ENCODE measurements at regions not wholly inside any gene's neighbourhood (a gene's known extent, or its start where the extent isn't known, plus 50 kb on each side); places are given as distances from the start of the nearest gene placed in this dataset.

DNA sequence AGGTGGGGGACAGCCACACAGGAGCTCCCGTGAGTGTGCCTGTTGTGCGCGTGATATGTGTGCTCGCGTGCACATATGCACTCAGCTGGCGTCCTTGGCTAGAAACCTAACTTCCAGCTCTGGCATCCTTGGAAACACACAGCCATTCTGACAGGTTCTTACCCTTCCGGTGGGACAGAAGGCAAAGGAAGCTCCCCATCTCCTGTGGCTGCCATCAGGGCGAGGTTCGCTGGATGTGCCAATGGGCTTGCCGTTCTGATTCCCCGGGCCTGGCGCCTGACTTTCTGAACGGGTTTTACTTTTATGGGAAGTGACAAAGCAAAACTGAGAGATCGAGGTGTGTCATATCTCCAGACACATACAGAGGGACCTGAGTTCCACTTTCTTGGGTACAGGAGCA, 124.7 kb downstream of the PAPOLA start:
- no peak overlapping the region for H3K27ac ChIP-seq (ENCODE audit: low read depth, low read length, poor library complexity, severe bottlenecking)
- no peaks in the 10 kb centered on the region for H3K9me2 ChIP-seq (ENCODE audit: low read depth, low read length)
- no peak for TF ChIP-seq EZH2 (IDR thresholded peaks at IDR 0.05; ENCODE audit: borderline replicate concordance, low read length)
- TF ChIP-seq, protein P1, sequence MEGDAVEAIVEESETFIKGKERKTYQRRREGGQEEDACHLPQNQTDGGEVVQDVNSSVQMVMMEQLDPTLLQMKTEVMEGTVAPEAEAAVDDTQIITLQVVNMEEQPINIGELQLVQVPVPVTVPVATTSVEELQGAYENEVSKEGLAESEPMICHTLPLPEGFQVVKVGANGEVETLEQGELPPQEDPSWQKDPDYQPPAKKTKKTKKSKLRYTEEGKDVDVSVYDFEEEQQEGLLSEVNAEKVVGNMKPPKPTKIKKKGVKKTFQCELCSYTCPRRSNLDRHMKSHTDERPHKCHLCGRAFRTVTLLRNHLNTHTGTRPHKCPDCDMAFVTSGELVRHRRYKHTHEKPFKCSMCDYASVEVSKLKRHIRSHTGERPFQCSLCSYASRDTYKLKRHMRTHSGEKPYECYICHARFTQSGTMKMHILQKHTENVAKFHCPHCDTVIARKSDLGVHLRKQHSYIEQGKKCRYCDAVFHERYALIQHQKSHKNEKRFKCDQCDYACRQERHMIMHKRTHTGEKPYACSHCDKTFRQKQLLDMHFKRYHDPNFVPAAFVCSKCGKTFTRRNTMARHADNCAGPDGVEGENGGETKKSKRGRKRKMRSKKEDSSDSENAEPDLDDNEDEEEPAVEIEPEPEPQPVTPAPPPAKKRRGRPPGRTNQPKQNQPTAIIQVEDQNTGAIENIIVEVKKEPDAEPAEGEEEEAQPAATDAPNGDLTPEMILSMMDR (IDR thresholded peaks at IDR 0.05; ENCODE audit: low read length): no peak
- no peak overlapping the region for H2AFZ ChIP-seq (ENCODE audit: low read length)
- H3K36me3 ChIP-seq (ENCODE audit: insufficient read depth, low read length): no peaks in the 10 kb centered on the region
- no peaks in the 10 kb centered on the region for H4K20me1 ChIP-seq (ENCODE audit: insufficient read depth, low read length)
- H3F3A ChIP-seq (ENCODE audit: insufficient read depth, low read length): no peaks in the 10 kb centered on the region
- H3K9me3 ChIP-seq (ENCODE audit: low read length): no peaks in the 10 kb centered on the region
- H3K79me2 ChIP-seq (ENCODE audit: insufficient read depth, low read length): no peaks in the 10 kb centered on the region
- H3K27me3 ChIP-seq (ENCODE audit: insufficient read depth, low read length): peaks cover 5% of the 10 kb centered on the region; the same call in 1 of the 2 replicates
- H3K4me2 ChIP-seq (ENCODE audit: low read length): no peak overlapping the region
- H3K9ac ChIP-seq (ENCODE audit: low read length): no peak overlapping the region
- H3K4me3 ChIP-seq (ENCODE audit: low read depth, low read length, poor library complexity, severe bottlenecking): no peak overlapping the region
- H3K4me1 ChIP-seq (ENCODE audit: insufficient read depth, low read length, severe bottlenecking): no peaks in the 10 kb centered on the region

DNA sequence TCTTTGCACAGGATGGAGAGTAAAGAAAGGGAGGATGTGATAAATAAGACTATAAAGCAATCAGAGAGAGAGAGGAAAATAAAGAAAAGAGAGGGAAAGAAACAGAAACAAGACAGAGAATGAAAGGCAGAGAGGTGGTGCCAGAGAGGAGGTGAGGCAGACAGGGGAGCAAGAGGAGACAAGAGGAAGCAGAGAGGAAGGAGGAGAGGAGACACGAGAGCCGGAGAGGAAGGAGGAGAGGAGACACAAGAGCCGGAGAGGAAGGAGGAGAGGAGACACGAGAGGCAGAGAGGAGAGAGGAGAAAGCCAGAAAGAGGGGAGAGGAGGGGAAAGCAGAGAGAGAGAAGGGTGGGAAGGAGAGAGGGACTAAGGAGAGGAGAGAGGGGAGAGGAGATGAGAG, 125.2 kb downstream of the PAPOLA start:
- Histone ChIP-seq H3K4me2 (ENCODE audit: low read length) (no peak overlapping the region), H2AFZ (ENCODE audit: low read length) (no peak overlapping the region)

DNA sequence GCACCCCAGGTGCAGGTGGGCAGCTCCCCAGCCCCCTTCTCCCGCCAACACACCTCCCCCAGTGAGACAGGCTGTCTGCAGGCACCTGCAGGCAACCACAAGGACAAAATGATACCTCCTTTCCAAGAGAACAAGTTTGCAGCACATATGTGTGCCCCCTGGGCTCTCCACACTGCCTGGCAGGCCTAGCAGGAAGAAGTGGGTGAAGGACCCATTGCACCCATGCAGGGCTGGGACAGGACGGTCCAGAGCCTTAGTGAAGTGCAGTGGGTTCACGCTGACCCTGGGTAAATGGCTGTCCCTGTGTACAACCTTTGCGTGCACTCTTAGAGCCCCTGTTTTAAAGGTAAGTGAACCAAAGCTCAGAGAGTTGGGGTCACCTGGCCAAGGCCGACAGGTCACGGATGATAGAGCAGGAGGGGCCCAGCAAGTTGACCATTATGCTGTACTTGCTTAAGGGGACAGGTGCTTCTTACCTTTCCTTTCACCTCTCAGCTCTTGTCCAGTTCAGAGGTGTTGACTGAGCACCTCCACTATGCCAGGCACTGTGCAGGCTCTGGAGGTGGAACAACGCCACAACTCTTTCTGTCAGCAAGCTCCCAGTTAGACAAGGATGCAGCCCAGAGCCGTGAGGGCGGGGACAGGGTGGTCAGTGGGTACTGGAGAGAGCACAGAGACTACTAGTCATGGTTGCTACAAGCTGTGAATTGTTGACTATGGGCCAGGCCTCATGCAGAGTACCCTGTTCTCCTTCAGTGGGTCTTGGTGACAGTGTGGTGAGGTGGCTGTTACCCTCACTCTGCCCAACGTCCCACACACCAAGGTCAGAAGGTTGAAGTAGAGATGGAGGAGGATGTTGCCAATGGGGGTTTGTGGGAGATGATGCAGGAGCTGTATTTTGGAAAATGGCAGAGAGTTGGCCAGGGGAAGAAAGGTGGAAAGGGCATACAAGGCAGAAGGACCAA, 125.9 kb downstream of the PAPOLA start:
- TF ChIP-seq EZH2 (IDR thresholded peaks at IDR 0.05; ENCODE audit: borderline replicate concordance, low read length): no peak
- TF ChIP-seq, protein P1 (IDR thresholded peaks at IDR 0.05; ENCODE audit: low read length): no peak
- no peaks in the 10 kb centered on the region for H3K79me2 ChIP-seq (ENCODE audit: insufficient read depth, low read length)
- peaks cover 5% of the 10 kb centered on the region; the same call in 1 of the 2 replicates for H3K27me3 ChIP-seq (ENCODE audit: insufficient read depth, low read length)
- no peaks in the 10 kb centered on the region for H3K9me3 ChIP-seq (ENCODE audit: low read length)
- H3K27ac ChIP-seq (ENCODE audit: low read depth, low read length, poor library complexity, severe bottlenecking): no peak overlapping the region
- no peaks in the 10 kb centered on the region for H3F3A ChIP-seq (ENCODE audit: insufficient read depth, low read length)
- H3K4me2 ChIP-seq (ENCODE audit: low read length): no peak overlapping the region
- no peaks in the 10 kb centered on the region for H3K9me2 ChIP-seq (ENCODE audit: low read depth, low read length)
- H4K20me1 ChIP-seq (ENCODE audit: insufficient read depth, low read length): no peaks in the 10 kb centered on the region
- no peaks in the 10 kb centered on the region for H3K4me1 ChIP-seq (ENCODE audit: insufficient read depth, low read length, severe bottlenecking)
- no peaks in the 10 kb centered on the region for H3K36me3 ChIP-seq (ENCODE audit: insufficient read depth, low read length)
- H3K4me3 ChIP-seq (ENCODE audit: low read depth, low read length, poor library complexity, severe bottlenecking): no peak overlapping the region
- no peak overlapping the region for H3K9ac ChIP-seq (ENCODE audit: low read length)
- H2AFZ ChIP-seq (ENCODE audit: low read length): no peak overlapping the region

More for the DNA sequence above, 125.2 kb downstream of the PAPOLA start:
- Histone ChIP-seq H3F3A (ENCODE audit: insufficient read depth, low read length) (no peaks in the 10 kb centered on the region), H3K4me3 (ENCODE audit: low read depth, low read length, poor library complexity, severe bottlenecking) (no peak overlapping the region), H3K27ac (ENCODE audit: low read depth, low read length, poor library complexity, severe bottlenecking) (no peak overlapping the region), H3K79me2 (ENCODE audit: insufficient read depth, low read length) (no peaks in the 10 kb centered on the region), H3K36me3 (ENCODE audit: insufficient read depth, low read length) (no peaks in the 10 kb centered on the region), H3K27me3 (ENCODE audit: insufficient read depth, low read length) (peaks cover 5% of the 10 kb centered on the region; the same call in 1 of the 2 replicates), H3K9me2 (ENCODE audit: low read depth, low read length) (no peaks in the 10 kb centered on the region), H3K9me3 (ENCODE audit: low read length) (no peaks in the 10 kb centered on the region), H3K4me1 (ENCODE audit: insufficient read depth, low read length, severe bottlenecking) (no peaks in the 10 kb centered on the region), H4K20me1 (ENCODE audit: insufficient read depth, low read length) (no peaks in the 10 kb centered on the region), H3K9ac (ENCODE audit: low read length) (no peak overlapping the region)
- TF ChIP-seq EZH2 (IDR thresholded peaks at IDR 0.05; ENCODE audit: borderline replicate concordance, low read length): no peak
- TF ChIP-seq, protein P1 (IDR thresholded peaks at IDR 0.05; ENCODE audit: low read length): no peak
